ENCODE measurements at regions not wholly inside any gene's neighbourhood (a gene's known extent, or its start where the extent isn't known, plus 50 kb on each side); places are given as distances from the start of the nearest gene placed in this dataset.
"Not testable (repeated sequence)": the region's sequence is repeated elsewhere in the genome, so short reads cannot be mapped to it uniquely, and the experiment has no call there.

DNA sequence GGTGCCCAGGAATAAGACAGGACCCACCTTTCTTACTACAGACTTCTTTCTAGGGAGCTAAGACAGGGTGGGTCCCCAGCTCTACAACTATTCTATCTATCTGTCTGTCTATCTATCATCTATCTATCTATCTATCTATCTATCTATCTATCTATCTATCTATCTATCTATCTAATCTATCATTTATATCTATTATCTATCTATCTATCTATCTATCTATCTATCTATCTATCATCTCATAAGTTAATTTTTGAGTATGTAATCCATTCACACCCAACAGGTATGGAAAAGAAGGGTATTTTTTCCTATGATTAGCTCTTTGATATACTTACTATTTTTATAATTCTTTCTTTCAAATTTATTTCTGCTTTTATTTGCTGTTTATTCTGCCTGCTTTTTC is 55.9 kb downstream of the BAMBI start:
- DNase-seq (ENCODE audit: low read depth) = no peak

DNA sequence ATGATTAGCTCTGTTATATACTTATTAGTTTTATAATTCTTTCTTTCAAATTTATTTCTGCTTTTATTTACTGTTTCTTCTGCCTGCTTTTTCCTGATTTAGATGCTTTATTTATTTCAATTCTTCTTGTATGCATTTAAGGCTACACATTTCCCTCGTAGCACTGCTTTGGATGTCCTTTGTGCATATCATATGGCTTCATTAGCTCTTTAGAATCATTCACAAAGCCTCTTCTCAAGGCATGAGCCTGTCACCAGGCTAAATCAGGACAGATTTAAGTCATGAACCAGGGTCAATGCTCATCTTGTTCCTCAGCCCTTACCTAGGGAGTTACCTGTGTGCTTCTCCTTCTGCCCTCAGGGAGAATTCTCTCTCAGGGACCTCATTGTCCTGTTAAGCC is 56.3 kb downstream of the BAMBI start:
- no peak for DNase-seq (ENCODE audit: low read depth)

DNA sequence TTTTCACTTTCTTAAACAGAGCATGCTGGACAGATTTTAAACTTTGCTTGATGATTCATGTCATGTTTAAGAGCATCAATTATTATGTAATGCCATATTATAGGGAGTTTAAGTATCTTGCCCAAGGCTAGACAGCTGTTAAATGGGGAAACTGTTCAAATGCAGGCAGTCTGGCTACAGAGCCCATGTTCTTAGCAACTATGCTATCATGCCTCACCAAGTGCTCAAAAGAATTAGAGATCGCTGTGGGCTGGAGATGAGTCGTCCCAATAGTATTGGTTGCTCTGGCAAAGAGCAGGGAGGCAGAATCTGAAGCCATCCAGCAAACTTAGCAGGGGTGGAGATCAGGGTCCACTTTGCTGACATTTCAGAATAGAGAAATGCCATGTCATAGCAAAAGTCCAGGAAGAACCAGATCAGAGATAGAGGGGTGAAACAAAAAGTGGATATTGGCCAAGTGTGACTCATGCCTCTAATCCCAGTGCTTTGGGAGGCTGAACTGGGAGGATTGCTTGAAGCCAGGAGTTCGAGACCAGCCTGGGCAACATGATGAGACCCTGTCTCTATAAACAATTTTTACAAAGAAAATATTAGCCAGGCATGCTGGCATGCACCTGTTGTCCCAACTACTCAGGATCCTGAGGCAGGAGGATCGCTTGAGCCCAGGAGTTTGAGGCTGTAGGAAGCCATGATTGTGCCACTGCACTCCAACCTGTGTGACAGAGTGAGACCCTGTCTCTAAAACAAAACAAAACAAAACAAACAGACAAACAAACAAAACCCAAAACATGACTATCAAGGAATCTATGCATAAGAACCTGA is 57.8 kb downstream of the BAMBI start:
- peak; percentile 70 for DNase-seq (ENCODE audit: low read depth)

DNA sequence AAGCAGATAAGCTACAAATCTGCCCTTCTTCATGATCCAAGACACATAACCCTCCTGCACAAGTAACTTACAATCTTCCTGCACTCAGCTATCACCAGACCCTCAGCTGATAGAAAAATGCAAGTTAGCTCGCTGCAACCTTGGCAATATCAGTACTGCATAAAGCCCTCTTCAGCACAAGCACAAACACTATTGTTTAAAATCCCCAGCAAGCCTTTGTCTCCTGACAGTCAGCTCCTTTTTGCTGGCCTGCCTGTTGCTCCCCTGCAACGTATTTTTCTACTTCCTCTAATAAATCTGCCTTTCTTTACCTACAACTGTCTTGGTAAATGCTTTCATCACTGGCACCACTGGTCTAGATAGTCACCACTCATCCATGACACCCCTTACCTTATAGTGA is 59.8 kb downstream of the BAMBI start:
- DNase-seq (ENCODE audit: low read depth) = no peak

DNA sequence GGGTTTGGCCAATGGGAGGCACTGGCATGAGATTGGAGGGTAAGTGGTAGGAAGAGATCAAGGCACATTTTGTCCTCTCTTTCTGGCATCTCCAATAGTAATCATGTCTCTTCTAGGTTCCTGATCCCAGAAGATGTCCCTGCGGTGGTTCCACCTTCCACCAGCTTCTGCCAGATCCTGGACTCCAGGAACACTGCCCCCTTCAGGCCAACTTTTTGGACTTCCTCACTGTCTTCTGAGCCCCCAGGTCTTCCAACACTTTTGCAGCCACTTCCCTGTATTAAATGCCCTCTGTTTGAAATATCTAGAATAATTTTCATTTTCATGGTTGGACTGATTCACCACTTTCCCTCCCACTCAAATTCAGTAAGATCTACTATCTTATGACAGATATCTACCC is 60.9 kb downstream of the BAMBI start:
- no peak for DNase-seq (ENCODE audit: low read depth)

DNA sequence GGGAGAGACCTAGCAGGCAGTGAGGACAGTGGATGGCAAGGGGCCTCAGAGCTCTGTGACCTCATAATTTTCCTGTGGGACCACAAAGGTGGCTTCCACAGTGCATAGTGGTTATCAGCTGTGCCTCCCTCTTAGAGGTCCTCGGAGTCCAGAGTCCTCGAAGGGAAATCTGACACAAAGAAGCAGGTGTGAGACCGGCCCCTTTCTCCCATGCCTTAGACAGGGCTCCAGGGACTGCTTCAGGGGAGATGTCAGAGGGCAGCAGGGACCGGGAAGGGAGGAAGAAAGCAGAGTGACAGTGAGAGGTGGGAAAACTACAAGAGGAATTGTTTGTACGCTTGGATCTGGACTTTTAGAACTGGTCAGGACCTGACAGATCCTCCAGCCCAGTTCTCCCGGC is 66.3 kb downstream of the BAMBI start:
- no peak for DNase-seq (ENCODE audit: low read depth)

DNA sequence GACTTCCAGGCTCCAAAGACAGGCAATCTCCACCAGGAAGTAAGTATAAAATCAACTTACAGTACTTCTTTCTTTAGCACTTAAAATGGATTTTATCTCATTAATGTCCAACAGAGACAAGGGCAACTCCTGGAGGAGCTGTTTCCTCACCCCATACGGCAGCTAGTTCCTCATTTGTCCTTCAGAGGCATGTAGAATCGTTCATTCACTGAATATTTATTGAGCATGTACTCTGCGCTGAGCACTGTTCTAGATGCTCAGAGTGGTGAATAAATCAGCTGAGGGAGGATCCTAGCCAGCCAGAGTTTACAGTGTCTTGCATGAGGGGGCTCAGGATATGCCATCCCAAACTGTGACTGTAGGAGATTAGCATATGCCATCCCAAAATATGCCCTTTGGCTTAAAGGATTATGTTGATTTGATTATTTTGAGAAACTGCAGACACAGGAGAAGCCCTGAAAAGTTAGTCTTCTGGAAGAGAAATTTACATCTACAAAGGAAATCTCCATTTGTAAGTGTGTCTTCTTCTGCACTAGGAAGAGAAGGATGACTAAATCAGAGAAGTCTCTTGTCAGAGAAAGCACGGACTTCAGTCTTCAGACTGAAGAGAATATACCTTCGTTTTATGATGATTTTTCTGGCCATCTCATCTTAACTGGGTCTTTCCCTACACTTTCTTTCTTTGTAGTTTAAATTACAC is 66.9 kb downstream of the BAMBI start:
- no peak for DNase-seq (ENCODE audit: low read depth)

DNA sequence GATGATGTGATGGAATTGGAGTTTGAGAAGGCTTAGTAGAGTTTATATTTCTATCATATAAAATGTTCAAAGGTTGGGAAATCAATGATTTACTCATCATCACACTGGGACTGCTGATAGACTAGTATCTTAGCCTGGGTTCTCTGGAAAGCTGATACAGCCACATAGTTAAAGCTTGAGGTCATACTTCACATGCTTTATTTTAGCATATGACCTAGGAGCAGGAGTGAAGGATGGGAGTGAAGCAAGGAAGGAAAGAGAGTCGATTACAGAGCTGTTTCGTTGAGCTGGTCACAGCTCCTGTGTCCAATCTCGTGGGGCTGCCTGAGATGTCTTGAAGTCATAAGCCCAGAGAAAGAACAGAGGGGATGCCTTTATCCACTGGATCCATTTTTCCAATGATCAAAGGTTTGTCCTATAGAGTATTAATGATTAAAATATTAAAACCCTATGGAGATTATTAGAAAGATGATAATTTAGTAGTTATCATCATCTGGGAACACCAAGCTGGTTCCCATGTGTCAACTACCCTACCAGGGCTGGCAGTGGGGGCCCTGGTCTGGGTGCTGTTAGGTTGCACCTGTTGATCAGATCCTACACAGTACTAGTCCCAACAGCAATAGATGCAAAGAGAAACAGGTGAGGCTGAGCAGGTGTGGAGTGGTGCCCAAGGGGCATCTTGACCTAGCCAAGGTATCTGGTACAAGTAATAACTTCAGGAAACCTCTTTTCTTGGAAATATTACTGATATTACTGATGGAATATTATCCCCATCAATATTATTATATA is 77.8 kb downstream of the BAMBI start:
- DNase-seq (ENCODE audit: low read depth) = peak; percentile 32

DNA sequence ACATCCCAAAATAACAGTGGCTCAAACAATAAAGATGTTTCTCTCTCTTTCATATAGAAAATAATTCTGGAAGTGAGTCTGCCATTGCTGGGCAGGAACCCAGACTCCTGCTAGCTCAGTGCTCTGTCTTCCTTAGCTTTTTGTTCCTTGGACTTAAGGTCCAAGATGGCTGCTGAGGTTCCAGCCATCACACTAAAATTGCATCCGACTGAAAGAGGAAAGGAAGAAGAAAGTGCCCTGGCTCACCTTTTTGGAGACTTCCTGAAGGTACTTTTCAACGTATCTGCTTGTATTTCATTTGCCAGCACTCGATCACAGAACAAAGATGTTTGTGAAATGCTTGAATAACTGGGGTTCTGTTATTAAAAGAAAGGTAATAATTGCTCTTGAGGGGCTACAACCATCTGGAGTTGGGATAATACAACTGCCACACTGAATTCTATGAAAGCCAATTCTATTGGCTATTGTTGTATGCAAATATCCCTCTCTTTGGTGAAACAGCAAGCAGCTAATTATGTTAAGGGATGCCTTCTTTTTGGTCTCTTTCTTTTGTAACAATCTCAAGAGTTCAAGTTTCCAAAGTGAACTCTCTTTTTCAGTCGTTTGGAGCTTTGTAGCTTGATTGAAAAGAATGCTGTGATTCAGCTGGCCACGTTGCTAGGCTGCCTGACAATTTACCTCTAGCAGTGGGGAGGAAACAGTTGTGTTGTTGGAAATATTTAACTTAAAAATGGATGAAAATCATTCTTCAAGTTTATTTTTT is 83.9 kb downstream of the BAMBI start:
- DNase-seq (ENCODE audit: low read depth) = no peak

DNA sequence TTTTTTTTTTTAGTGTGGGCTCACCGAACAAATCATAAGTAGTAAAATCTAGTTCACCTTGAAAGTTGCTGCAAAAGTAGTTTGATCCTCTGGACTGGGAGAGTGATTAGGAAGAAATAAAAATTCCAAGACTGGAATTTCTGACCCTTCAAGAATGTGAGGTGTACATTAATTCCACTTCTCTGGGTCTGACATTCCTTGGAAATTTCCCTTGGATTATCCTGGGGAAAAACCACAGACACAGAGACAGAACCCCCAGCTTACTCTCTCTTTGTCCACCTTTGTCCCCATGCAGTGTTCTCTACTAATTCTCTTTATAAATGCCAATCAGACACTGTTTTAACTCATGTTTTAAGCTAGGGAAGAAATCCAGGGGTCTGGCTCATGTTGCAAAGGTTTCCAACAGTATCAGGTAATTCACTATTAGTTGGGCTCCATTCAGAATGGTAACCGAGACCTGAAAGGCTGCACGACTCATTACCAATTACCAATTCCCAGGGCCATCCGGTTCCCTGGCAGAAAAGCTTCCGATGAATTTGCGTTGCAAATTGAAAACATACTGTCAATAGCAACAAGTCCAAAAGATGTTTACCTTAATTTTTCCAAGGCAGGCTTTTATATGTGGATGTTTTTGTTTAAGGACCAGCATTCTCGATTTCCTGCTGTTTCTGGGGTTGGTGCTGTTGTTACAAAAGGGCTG is 86.3 kb downstream of the BAMBI start:
- no peak for DNase-seq (ENCODE audit: low read depth)

DNA sequence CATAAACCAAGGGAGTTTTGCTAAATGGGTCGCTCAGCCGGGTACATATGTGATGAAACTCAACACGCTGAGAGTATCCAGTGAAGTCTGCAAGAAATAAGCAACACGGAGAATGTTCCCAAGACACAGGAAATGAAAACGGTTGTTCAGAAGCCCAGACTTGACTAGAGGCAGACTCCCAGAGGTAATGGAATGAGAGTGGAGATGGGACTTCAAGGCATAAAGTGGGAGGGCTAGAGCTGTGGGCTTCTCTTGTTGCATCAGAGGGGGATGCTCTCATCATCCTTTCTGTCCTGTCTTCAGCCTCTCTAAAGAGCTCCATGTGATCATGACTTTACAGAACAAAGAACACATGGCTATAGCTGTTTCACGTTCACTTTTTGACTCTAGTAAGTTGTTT is 88.3 kb downstream of the BAMBI start:
- no peak for DNase-seq (ENCODE audit: low read depth)

DNA sequence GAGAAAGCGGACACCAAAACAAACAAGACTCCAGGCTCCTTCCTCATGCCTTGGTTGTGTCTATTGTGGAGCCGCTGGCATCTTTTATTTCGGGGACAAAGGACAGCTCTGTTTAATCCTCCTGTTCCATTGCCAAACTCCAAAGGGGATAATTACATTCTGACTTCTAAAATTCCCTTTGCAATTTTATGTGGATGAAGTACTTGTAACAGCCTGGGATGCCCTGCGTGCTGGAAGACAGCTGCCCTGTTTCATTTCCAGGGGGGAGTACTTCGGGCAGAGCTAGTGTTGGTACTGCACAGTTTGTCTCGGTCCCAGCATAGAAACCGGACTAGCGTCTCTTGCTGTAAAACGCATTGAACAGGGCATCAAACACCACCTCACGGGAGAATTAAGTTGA is 90.9 kb downstream of the BAMBI start:
- DNase-seq (ENCODE audit: low read depth) = no peak

DNA sequence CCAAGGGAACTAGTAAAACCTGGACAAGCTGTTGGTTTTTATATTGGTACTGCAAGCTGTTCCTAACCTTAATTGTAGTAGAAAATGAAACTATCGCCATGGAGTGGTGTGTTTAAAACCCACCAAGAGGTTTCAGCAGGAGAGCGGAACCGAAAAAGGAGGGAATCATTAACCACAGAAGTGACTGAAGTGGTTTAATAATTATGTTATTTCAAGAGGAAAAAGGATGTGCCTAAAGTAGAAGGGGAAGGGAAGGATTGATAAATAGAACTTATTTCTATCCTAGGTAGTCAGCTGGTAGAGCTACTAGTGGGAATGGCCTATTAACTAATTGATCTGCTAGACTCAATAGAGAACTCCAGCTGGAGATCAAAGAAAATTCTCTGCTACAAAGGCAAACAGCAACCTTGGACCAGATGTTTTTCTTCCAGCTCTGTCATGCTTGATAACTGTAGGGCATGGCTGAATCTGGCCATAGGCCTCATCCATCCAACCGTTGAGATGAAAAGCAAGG is 91.8 kb downstream of the BAMBI start:
- no peak for DNase-seq (ENCODE audit: low read depth)

DNA sequence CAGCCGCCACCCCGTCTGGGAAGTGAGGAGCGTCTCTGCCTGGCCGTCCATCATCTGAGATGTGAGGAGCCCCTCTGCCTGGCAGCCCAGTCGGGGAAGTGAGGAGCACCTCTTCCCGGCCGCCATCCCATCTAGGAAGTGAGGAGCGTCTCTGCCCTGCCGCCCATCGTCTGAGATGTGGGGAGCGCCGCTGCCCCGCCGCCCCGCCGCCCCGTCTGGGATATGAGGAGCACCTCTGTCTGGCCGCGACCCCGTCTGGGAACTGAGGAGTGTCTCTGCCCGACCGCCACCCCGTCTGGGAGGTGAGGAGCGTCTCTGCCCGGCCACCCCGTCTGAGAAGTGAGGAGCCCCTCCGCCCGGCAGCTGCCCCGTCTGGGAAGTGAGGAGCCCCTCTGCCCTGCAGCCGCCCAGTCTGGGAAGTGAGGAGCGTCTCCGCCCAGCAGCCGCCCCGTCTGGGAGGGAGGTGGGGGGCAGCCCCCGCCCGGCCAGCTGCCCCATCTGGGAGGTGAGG is 94.3 kb downstream of the BAMBI start:
- not testable (repeated sequence) for DNase-seq (ENCODE audit: low read depth)

DNA sequence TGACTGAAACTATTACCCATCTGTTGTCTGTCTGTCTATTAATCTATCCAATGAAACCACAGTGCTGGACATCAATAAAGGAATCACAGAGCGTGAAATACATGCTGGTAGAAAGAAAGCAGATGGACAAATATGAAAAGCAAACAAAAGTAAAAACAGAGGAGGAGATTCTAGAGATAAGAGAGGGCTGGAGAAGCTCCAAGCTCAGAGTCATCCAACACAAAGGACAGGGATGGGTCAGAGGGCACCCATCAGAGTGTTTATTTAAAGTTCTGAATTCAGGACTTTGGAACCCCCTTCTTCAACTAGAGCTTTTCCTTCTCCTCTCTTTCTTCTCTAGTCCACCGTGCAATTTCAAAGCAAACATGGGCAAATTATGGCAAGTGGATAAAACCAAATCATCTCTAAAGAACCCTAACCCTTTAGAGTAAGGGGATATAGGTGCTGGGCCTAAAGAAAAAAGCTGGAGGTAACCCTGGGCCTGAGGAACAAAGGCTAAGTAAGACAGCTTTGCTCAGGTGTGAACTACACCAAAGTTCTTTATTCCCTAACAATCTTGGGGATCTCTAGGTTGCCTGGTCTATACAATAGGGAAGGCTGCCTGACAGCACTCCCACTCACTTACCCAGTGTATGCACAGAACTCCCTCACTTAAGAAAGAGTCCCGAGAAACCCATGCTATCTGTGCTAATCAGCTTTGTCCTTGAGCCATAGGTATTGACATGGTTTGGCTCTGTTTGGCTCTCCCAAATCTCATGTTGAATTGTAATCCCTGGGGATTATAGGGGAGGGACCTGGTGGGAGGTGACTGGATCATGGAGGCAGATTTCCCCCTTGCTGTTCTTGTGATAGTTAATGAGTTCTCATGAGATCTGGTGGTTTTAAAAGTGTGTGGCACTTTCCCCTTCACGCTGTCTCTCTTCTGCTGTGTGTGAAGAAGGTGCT is 97.0 kb downstream of the BAMBI start:
- DNase-seq (ENCODE audit: low read depth) = no peak

DNA sequence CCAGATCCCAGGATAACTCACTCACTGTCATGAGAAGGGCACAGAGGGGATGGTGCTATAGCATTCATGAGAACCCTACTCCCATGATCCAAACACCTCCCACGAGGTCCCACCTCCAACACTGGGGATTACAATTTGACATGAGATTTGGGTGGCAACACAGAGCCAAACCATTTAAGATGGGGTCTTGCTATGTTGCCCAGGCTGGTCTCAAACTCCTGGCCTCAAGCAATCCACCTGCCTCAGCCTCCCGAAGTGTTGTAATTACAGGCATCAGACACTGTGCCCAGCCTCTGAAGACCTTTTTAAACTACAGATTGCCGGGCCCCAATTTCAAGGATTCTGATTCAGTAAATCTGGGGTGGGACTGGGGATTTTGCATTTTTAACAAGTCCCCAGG is 98.5 kb downstream of the BAMBI start:
- DNase-seq (ENCODE audit: low read depth) = no peak

DNA sequence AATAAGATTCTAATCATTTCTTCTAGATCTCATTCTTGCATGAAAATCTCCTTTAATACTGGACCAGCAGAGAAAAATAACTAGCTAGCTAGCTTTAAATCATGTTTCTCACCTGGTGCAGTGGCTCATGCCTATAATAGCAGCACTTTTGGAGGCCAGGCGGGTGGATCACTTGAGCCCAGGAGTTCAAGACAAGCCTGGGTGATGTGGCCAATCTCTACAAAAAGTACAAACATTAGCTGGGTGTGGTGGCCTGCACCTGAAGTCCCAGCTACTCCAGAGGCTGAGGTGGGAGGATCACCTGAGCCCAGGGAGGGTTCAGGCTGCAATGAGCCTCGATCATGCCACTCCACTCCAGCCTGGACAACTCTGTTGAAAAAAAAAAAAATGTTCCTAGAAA is 99.2 kb downstream of the BAMBI start:
- DNase-seq (ENCODE audit: low read depth) = no peak

DNA sequence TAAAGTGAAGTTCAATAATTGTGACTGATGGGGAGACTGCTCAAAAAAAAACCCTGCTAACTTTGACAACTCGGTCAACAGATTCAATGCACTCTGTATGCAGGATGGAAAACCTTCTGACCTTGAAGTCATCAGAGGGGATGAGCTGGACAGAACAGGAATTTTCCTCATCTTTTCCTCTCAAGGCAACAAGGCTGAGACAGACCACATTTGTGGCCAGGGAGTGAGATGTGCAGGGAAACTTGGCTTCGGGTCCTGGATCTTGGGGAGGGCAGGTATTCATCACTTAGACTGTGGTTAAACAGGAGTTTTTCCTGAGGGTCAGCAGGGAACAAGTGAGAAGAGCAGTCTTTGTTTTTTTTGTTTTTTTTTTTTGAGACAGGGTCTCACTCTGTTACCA is 100.6 kb downstream of the BAMBI start:
- no peak for DNase-seq (ENCODE audit: low read depth)

DNA sequence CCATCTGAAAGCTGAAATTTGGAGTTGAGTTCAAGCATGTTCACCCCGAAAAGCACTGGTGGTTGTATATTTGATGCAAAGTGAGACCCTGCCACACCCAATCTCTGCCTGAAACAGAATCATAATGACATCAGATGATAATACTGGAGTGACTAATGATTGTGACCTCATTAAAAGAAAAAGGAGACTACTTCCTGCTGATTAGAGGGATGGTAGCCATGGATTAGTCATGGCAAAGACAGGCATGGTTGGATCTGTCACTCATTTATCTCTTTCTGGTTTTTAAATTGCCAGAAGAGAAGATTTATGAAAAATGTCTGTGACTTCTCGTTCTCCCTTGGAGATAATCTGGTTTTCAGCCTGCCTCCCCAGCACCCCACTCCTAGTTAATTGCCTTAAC is 101.2 kb downstream of the BAMBI start:
- no peak for DNase-seq (ENCODE audit: low read depth)

DNA sequence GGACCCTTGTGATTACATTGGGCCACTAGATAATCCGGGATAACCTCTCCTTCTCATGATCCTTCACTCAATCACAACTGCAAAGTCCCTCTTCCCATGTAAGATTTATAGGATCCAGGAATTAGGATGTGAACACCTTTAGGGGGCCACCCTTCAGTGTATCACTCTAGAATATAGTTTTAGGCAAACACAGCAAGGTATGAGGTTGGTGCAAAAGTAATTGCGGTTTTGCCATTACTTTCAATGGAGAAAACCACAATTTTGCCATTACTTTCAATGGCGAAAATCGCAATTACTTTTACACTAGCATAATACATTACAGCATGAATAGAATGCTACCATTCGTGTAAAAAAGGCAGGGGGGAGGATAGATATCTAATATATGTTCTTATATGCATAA is 104.0 kb downstream of the BAMBI start:
- no peak for DNase-seq (ENCODE audit: low read depth)
